ENCODE measurements at regions not wholly inside any gene's neighbourhood (a gene's known extent, or its start where the extent isn't known, plus 50 kb on each side); places are given as distances from the start of the nearest gene placed in this dataset.

DNA sequence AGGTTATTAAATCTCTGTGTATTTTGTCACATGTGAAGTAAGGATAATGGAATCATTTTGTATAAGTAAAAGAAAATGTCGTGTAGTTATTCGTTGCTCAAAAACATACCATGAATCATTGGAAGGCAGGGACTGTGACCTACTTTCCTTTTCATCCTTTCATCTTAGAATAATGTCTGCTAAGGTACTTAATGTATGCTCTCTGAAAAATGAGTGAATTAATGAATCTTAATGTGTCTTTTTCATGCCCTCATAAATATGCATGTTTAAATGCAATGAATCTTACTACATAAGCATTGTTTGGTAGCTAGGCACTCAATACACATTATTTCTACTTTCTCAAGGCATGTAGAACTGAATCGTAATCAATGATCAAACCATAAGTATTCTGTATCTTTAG is 343.9 kb downstream of the MAGEB5 start:
- H3K4me3 ChIP-seq (ENCODE audit: control extremely low read depth in 1 of 5, extremely low read depth in 1 of 5, insufficient read depth in 1 of 5, low read depth in 2 of 5, low read length in 4 of 5) = no peak overlapping the region
- H3K9me3 ChIP-seq (ENCODE audit: control extremely low read depth in 1 of 3, control insufficient read depth in 2 of 3, insufficient read depth in 1 of 3, low read length in 2 of 3) = peaks cover 0 to 6% (median 0%) of the 10 kb centered on the region in 3 donors
- no peaks in the 10 kb centered on the region for H3K4me1 Mint-ChIP-seq
- no peak overlapping the region for H3K27ac Mint-ChIP-seq
- DNase-seq (no peak), ATAC-seq (ENCODE audit: low read depth) (no peak)
- H3K4me1 ChIP-seq (ENCODE audit: control insufficient read depth in 2 of 2, insufficient read depth in 2 of 2, low read length in 2 of 2) = no peaks in the 10 kb centered on the region
- H3K27me3 Mint-ChIP-seq = no peaks in the 10 kb centered on the region
- no peak overlapping the region for H3K9ac ChIP-seq (ENCODE audit: low read length)
- TF ChIP-seq, protein P1, sequence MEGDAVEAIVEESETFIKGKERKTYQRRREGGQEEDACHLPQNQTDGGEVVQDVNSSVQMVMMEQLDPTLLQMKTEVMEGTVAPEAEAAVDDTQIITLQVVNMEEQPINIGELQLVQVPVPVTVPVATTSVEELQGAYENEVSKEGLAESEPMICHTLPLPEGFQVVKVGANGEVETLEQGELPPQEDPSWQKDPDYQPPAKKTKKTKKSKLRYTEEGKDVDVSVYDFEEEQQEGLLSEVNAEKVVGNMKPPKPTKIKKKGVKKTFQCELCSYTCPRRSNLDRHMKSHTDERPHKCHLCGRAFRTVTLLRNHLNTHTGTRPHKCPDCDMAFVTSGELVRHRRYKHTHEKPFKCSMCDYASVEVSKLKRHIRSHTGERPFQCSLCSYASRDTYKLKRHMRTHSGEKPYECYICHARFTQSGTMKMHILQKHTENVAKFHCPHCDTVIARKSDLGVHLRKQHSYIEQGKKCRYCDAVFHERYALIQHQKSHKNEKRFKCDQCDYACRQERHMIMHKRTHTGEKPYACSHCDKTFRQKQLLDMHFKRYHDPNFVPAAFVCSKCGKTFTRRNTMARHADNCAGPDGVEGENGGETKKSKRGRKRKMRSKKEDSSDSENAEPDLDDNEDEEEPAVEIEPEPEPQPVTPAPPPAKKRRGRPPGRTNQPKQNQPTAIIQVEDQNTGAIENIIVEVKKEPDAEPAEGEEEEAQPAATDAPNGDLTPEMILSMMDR (IDR thresholded peaks at IDR 0.05) = no peak
- no peak for TF ChIP-seq EZH2 (IDR thresholded peaks at IDR 0.05; ENCODE audit: borderline replicate concordance, insufficient read depth, low read depth, low read length, poor library complexity, severe bottlenecking)
- intact Hi-C loops (cut with micrococcal nuclease) = no loop called here
- CTCF ChIA-PET = no interaction called here
- no peaks in the 10 kb centered on the region for H3K27me3 ChIP-seq (replicated peaks in 1 of 4; ENCODE audit: control extremely low read depth in 1 of 4, control insufficient read depth in 3 of 4, insufficient read depth in 4 of 4, low read length in 3 of 4)
- no peak overlapping the region for H2AFZ ChIP-seq (ENCODE audit: insufficient read depth, low read depth, low read length, poor library complexity, severe bottlenecking)
- H3K27ac ChIP-seq (ENCODE audit: low read length in 2 of 2) = no peak overlapping the region
- H3K4me3 Mint-ChIP-seq = no peak overlapping the region
- no peaks in the 10 kb centered on the region for H3K79me2 ChIP-seq (ENCODE audit: control insufficient read depth, insufficient read depth, low read length)
- no peaks in the 10 kb centered on the region for H4K20me1 ChIP-seq (ENCODE audit: control insufficient read depth, insufficient read depth, low read length, poor library complexity, severe bottlenecking)
- H3K4me2 ChIP-seq (replicated peaks; ENCODE audit: low read depth, low read length, poor library complexity, severe bottlenecking) = no peak overlapping the region
- POLR2A ChIA-PET = no interaction called here
- WGBS (ENCODE audit: insufficient coverage) = no CpG with 5 or more reads among the region's 3 CpGs
- H3K36me3 ChIP-seq (replicated peaks in 1 of 2; ENCODE audit: control extremely low read depth in 1 of 2, control insufficient read depth in 1 of 2, extremely low read depth in 1 of 2, insufficient read depth in 2 of 2, low read length in 1 of 2) = no peaks in the 10 kb centered on the region
- H3K9me3 Mint-ChIP-seq (ENCODE audit: insufficient read depth) = no peaks in the 10 kb centered on the region

DNA sequence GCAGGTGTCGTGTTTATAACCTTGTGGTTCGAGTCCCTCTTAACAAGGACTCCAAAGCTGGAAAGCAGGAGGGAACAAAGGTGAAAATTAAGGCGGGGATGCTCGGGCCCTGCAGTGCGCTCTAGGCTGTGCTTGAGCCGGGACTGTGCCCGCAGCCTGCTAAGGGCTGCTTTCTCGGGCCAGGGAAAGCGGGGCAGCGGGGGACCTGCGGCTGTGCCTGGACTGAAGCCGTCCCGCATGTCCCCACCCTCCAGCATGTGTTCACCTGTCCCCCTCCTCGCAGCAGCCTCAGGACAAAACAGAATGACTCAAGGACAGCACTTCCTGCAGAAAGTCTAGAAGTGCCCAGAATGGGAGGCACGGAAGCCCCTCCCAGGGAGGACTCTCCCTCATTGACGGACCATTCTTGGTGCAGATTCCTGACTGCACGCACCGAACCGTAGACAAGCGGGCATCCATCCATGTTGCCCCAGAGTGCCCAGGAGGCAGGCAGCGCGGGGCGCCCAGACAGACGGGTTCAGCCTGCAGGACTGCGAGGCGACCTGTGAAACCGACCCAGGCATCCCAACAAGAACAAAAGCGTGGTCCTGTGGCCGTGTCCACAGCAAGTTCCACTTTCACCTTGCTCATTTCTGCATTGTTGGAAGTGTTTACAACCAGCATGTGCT is 342.9 kb downstream of the MAGEB5 start:
- DNase-seq = no peak
- Histone ChIP-seq H3K36me3 (replicated peaks in 1 of 2; ENCODE audit: control extremely low read depth in 1 of 2, control insufficient read depth in 1 of 2, extremely low read depth in 1 of 2, insufficient read depth in 2 of 2, low read length in 1 of 2) (no peaks in the 10 kb centered on the region), H3K79me2 (ENCODE audit: control insufficient read depth, insufficient read depth, low read length) (no peaks in the 10 kb centered on the region), H3K9ac (ENCODE audit: low read length) (no peak overlapping the region), H3K4me1 (ENCODE audit: control insufficient read depth in 2 of 2, insufficient read depth in 2 of 2, low read length in 2 of 2) (no peaks in the 10 kb centered on the region), H3K4me2 (replicated peaks; ENCODE audit: low read depth, low read length, poor library complexity, severe bottlenecking) (no peak overlapping the region), H3K27me3 (replicated peaks in 1 of 4; ENCODE audit: control extremely low read depth in 1 of 4, control insufficient read depth in 3 of 4, insufficient read depth in 4 of 4, low read length in 3 of 4) (no peaks in the 10 kb centered on the region), H4K20me1 (ENCODE audit: control insufficient read depth, insufficient read depth, low read length, poor library complexity, severe bottlenecking) (no peaks in the 10 kb centered on the region), H3K27ac (ENCODE audit: low read length in 2 of 2) (no peak overlapping the region), H3K4me3 (ENCODE audit: control extremely low read depth in 1 of 5, extremely low read depth in 1 of 5, insufficient read depth in 1 of 5, low read depth in 2 of 5, low read length in 4 of 5) (no peak overlapping the region), H2AFZ (ENCODE audit: insufficient read depth, low read depth, low read length, poor library complexity, severe bottlenecking) (no peak overlapping the region), H3K9me3 (ENCODE audit: control extremely low read depth in 1 of 3, control insufficient read depth in 2 of 3, insufficient read depth in 1 of 3, low read length in 2 of 3) (peaks cover 0 to 6% (median 0%) of the 10 kb centered on the region in 3 donors)
- CTCF ChIA-PET = no interaction called here
- POLR2A ChIA-PET = no interaction called here
- Mint-ChIP-seq H3K27me3 (no peaks in the 10 kb centered on the region), H3K4me3 (no peak overlapping the region), H3K27ac (no peak overlapping the region), H3K9me3 (ENCODE audit: insufficient read depth) (peaks cover 4% of the 10 kb centered on the region), H3K4me1 (no peaks in the 10 kb centered on the region)
- 98% methylated on average over 18 of the region's 29 CpGs for WGBS (ENCODE audit: insufficient coverage)
- TF ChIP-seq, protein P1 (IDR thresholded peaks at IDR 0.05) = no peak
- TF ChIP-seq EZH2 (IDR thresholded peaks at IDR 0.05; ENCODE audit: borderline replicate concordance, insufficient read depth, low read depth, low read length, poor library complexity, severe bottlenecking) = no peak
- ATAC-seq (ENCODE audit: low read depth) = no peak
- intact Hi-C loops (cut with micrococcal nuclease) = no loop called here
